ENCODE measurements at regions not wholly inside any gene's neighbourhood (a gene's known extent, or its start where the extent isn't known, plus 50 kb on each side); places are given as distances from the start of the nearest gene placed in this dataset.

DNA sequence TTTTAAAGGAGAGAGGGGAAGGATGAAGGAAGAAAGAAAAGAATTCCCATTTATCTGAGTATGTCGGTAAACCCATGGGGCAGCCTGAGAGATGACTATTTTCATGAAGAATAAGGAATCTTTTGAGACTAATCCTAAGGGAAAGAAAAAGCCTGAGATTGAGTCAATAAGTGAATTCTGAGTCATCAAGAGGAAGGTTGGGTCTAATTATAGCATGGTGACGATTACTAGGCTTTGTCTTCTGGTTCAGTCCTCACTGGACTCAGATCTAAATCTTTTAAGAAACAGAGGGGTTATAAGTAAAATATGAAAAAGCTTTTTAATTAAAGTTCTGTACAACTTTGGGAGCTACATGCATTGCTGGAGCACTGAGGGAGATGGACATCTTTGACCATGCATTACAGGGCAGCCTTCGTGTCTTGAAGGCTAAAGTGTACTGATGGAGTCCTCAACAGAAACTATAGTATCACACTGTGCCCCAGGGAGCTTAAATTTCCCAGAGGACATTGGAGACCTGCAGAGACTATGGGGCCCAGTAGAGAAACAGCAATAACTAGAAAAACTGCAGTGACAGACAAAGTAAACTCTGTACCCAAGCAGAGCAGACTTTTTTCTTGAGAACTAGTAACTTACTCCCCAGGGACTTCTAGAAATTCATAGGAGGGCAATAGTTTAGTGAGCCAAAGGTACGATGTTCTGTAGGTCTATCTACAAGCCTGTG is 260.9 kb downstream of the RAD51AP2 start:
- intact Hi-C loops (cut with DNase I), result no loop called here
- Histone ChIP-seq H3K27me3 (no peaks in the 10 kb centered on the region), H3K4me3 (no peak overlapping the region), H3K9me3 (no peaks in the 10 kb centered on the region), H3K36me3 (no peaks in the 10 kb centered on the region), H3K4me1 (peaks cover 0 to 6% (median 0%) of the 10 kb centered on the region in 3 donors), H3K27ac (no peak overlapping the region)
- DNase-seq, result no peak
- no peak for TF ChIP-seq POLR2A (IDR thresholded peaks at IDR 0.05)
- TF ChIP-seq, protein P1, sequence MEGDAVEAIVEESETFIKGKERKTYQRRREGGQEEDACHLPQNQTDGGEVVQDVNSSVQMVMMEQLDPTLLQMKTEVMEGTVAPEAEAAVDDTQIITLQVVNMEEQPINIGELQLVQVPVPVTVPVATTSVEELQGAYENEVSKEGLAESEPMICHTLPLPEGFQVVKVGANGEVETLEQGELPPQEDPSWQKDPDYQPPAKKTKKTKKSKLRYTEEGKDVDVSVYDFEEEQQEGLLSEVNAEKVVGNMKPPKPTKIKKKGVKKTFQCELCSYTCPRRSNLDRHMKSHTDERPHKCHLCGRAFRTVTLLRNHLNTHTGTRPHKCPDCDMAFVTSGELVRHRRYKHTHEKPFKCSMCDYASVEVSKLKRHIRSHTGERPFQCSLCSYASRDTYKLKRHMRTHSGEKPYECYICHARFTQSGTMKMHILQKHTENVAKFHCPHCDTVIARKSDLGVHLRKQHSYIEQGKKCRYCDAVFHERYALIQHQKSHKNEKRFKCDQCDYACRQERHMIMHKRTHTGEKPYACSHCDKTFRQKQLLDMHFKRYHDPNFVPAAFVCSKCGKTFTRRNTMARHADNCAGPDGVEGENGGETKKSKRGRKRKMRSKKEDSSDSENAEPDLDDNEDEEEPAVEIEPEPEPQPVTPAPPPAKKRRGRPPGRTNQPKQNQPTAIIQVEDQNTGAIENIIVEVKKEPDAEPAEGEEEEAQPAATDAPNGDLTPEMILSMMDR (IDR thresholded peaks at IDR 0.05), result no peak
- WGBS, 2 donors, result 44 to 53% methylated on average over 4 of the region's 4 CpGs

DNA sequence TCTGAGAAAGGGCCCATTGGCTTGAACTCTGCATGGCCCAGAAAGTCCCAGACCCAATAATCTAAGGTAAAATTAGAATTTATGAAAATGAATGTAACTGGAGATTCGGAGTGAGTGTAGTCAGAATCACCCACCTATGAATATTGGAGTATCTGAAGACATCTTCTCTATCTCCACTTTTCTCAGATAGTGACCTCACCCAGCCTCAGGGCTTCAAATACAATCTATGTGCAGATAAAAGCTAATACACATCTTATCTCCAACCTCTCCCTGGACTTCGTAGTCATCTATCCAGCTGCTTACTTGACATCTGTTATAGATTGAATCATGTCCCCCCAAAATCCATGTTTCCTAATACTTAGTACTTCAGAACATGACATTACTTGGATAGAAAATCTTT is 263.2 kb downstream of the RAD51AP2 start:
- no peak for DNase-seq
- Histone ChIP-seq H3K27ac (no peak overlapping the region), H3K27me3 (no peaks in the 10 kb centered on the region), H3K9me3 (no peaks in the 10 kb centered on the region), H3K36me3 (no peaks in the 10 kb centered on the region), H3K4me1 (peaks cover 0 to 6% (median 0%) of the 10 kb centered on the region in 3 donors), H3K4me3 (no peak overlapping the region)
- 78 to 93% methylated on average over 2 of the region's 2 CpGs for whole genome bisulfite sequencing, 2 donors
- no peak for TF ChIP-seq POLR2A (IDR thresholded peaks at IDR 0.05)
- TF ChIP-seq, protein P1 (IDR thresholded peaks at IDR 0.05), result no peak
- intact Hi-C loops (cut with DNase I), result no loop called here

DNA sequence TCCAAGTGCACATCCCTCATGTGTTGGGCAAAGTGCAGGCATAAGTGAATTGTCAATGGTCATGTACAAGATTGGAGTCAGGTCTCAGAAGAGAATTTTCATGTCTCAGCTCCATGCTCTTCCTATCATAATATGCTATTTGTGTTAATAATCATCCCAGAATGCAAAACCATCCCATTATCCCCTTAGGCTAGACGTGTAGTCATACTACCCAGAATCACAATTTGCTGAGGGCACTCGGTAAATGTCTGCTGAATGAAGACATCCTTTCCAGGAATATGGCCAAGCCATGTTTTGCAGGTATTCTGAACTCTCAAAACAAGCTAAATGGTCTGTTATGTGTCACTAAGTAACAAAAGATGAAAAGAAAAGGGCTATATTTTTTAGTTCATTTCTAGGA is 263.8 kb downstream of the RAD51AP2 start:
- H3K4me1 ChIP-seq, result peaks cover 0 to 6% (median 0%) of the 10 kb centered on the region in 3 donors
- no peak for TF ChIP-seq POLR2A (IDR thresholded peaks at IDR 0.05)
- TF ChIP-seq, protein P1 (IDR thresholded peaks at IDR 0.05), result no peak
- H3K27ac ChIP-seq, result no peak overlapping the region
- 64 to 65% methylated on average over 2 of the region's 2 CpGs for WGBS, 2 donors
- no peaks in the 10 kb centered on the region for H3K36me3 ChIP-seq
- H3K4me3 ChIP-seq, result no peak overlapping the region
- no peaks in the 10 kb centered on the region for H3K9me3 ChIP-seq
- no peak for DNase-seq
- no peaks in the 10 kb centered on the region for H3K27me3 ChIP-seq
- intact Hi-C loops (cut with DNase I), result no loop called here

DNA sequence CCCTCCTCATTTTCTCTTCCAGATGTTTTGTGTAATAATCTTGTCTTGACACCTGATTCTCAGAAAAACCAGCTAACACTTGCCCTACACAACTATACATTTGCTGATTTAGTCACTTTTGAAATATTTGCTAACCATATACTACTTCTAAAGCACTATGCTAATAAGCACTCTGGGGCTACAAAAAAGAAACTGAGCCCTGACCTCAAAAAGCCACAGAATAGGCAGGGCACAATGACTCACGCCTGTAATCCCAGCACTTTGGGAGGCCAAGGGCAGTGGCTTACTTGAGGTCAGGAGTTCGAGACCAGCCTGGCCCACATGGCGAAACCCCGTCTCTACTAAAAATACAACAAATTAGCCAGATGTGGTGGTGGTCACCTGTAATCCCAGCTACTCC is 266.0 kb downstream of the RAD51AP2 start:
- intact Hi-C loops (cut with DNase I), result no loop called here
- TF ChIP-seq POLR2A (IDR thresholded peaks at IDR 0.05), result no peak
- TF ChIP-seq, protein P1 (IDR thresholded peaks at IDR 0.05), result no peak
- Histone ChIP-seq H3K27ac (no peak overlapping the region), H3K27me3 (no peaks in the 10 kb centered on the region), H3K9me3 (no peaks in the 10 kb centered on the region), H3K4me1 (peaks cover 0 to 6% (median 0%) of the 10 kb centered on the region in 3 donors), H3K4me3 (no peak overlapping the region), H3K36me3 (no peaks in the 10 kb centered on the region)
- no peak for DNase-seq
- 74 to 76% methylated on average over 4 of the region's 4 CpGs for WGBS, 2 donors

DNA sequence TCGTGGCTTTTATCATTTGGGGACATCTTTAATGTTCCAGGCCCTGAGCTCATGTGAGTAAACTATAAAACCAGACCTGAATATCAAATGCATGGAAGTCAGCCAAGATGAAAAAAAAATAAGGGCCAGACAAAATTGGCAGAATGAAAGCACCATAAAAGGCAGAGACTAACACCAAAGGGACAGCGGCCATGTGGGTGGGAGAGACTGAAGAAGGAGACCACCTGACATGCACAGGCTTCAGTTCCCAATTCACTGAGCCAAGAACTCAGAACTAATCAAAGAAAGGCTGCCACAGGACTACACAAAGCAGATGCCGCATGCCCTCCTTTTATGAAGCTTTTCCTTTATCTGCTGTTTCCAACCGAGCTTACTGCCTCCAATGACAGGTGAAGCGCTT is 267.1 kb downstream of the RAD51AP2 start:
- 77 to 83% methylated on average over 5 of the region's 5 CpGs for WGBS, 2 donors
- no peaks in the 10 kb centered on the region for H3K27me3 ChIP-seq
- intact Hi-C loops (cut with DNase I), result no loop called here
- no peaks in the 10 kb centered on the region for H3K36me3 ChIP-seq
- peaks cover 0 to 6% (median 0%) of the 10 kb centered on the region in 3 donors for H3K4me1 ChIP-seq
- no peaks in the 10 kb centered on the region for H3K9me3 ChIP-seq
- no peak overlapping the region for H3K4me3 ChIP-seq
- no peak for DNase-seq
- no peak for TF ChIP-seq POLR2A (IDR thresholded peaks at IDR 0.05)
- TF ChIP-seq, protein P1 (IDR thresholded peaks at IDR 0.05), result no peak
- H3K27ac ChIP-seq, result no peak overlapping the region

Data from esophagus squamous epithelium (tissue), 5 donors.